ENCODE measurements at regions not wholly inside any gene's neighbourhood (a gene's known extent, or its start where the extent isn't known, plus 50 kb on each side); places are given as distances from the start of the nearest gene placed in this dataset.

- Histone ChIP-seq H3K9ac (replicated peaks in 1 of 4; ENCODE audit: extremely low read depth in 1 of 4, low read depth in 3 of 4, low read length in 3 of 4) (no peak overlapping the region), H3K36me3 (ENCODE audit: control insufficient read depth in 2 of 4, insufficient read depth in 4 of 4, low read length in 3 of 4) (no peaks in the 10 kb centered on the region), H3K18ac (ENCODE audit: extremely low read depth, low read length) (no peak overlapping the region), H2BK12ac (ENCODE audit: low read depth, low read length) (no peak overlapping the region), H4K8ac (ENCODE audit: extremely low read depth, insufficient read depth, low read length) (no peak overlapping the region), H3K56ac (replicated peaks; ENCODE audit: insufficient read length, low read depth, low read length) (no peak overlapping the region), H3K23me2 (ENCODE audit: low read depth, low read length) (no peaks in the 10 kb centered on the region), H2AK5ac (ENCODE audit: low read depth, low read length) (no peak overlapping the region), H2BK5ac (ENCODE audit: low read depth, low read length) (no peak overlapping the region), H3K4me1 (replicated peaks in 1 of 4; ENCODE audit: control insufficient read depth in 3 of 4, insufficient read depth in 4 of 4, low read length in 3 of 4) (peaks cover 0 to 13% (median 2%) of the 10 kb centered on the region in 4 experiments; a peak in 3 of 7 replicates), H3K79me2 (ENCODE audit: control insufficient read depth in 1 of 2, insufficient read depth in 2 of 2, low read length in 2 of 2) (no peaks in the 10 kb centered on the region), H3K23ac (ENCODE audit: insufficient read length) (no peak overlapping the region), H4K91ac (replicated peaks; ENCODE audit: insufficient read length, low read length) (no peak overlapping the region), H2BK15ac (ENCODE audit: low read length) (no peak overlapping the region), H2AFZ (ENCODE audit: low read length) (no peak overlapping the region), H2BK120ac (replicated peaks; ENCODE audit: low read depth, low read length) (no peak overlapping the region), H2BK20ac (ENCODE audit: low read length) (no peak overlapping the region), H3K4me2 (ENCODE audit: insufficient read depth in 1 of 2, low read depth in 2 of 2, low read length in 2 of 2) (peak overlapping the region in 1 of 2 experiments; percentile 19; a peak in 2 of 4 replicates), H3K27ac (ENCODE audit: low read depth, low read length) (no peak overlapping the region), H3K14ac (ENCODE audit: insufficient read length) (no peak overlapping the region), H4K20me1 (replicated peaks in 1 of 2; ENCODE audit: control insufficient read depth in 1 of 2, insufficient read depth in 2 of 2, low read length in 2 of 2) (no peaks in the 10 kb centered on the region), H3K9me3 (ENCODE audit: insufficient read depth in 2 of 2, low read depth in 1 of 2, low read length in 1 of 2) (no peaks in the 10 kb centered on the region), H3K27me3 (replicated peaks in 1 of 4; ENCODE audit: control insufficient read depth in 3 of 4, extremely low read depth in 1 of 4, insufficient read depth in 3 of 4, low read length in 3 of 4) (no peaks in the 10 kb centered on the region), H3K4me3 (ENCODE audit: extremely low read depth in 1 of 4, insufficient read depth in 2 of 4, low read depth in 3 of 4, low read length in 4 of 4) (no peak overlapping the region), H4K5ac (ENCODE audit: insufficient read length, low read depth, low read length) (no peak overlapping the region), H3K79me1 (ENCODE audit: low read depth, low read length) (no peaks in the 10 kb centered on the region), H3K4ac (replicated peaks; ENCODE audit: insufficient read length, low read depth, low read length) (no peak overlapping the region)
- DNase-seq (ENCODE audit: low read depth in 1 of 2, low spot score in 2 of 2) (peak in 1 of 2 experiments; percentile 29), FAIRE-seq (no peak)
- CTCF ChIA-PET (ENCODE audit: partially characterized antibody) = interaction anchor here (0.6 to 1.7 kb wide), 8 partner anchors 10 to 243 kb away, joined by 3 to 10 read pairs (median 4); no protein-coding TSS in a partner anchor
- WGBS, 2 experiments (ENCODE audit: extremely low coverage in 1 of 2, insufficient coverage in 1 of 2, insufficient read length in 1 of 2, insufficient replicate concordance in 2 of 2, low coverage in 1 of 2, low lambda C conversion rate in 2 of 2, missing lambda C conversion rate in 1 of 2) = 57% methylated on average over 5 of the region's 5 CpGs; no CpG with 5 or more reads in 1 of the 2 experiments
- POLR2A ChIA-PET (ENCODE audit: partially characterized antibody) = no interaction called here
- TF ChIP-seq TEAD4 (IDR thresholded peaks at IDR 0.05; ENCODE audit: low read depth, low read length) (no peak), CREB1 (IDR thresholded peaks at IDR 0.05) (peak; percentile 60; the same call in 1 of the 2 replicates), JUND (IDR thresholded peaks at IDR 0.05; ENCODE audit: low read length) (peak; percentile 56; the same call in 1 of the 2 replicates), TBP (IDR thresholded peaks at IDR 0.05; ENCODE audit: low read depth, low read length) (0 out of 2 replicates have a peak, but pooled peaks have one; percentile 15)
Observed at GRCh38 chr11:31882951-31883392, 71.8 kb upstream of the PAX6 start.

Measured in H1 (cell line).